HepG2 (cell line): ENCODE measurements at regions not wholly inside any gene's neighbourhood (a gene's known extent, or its start where the extent isn't known, plus 50 kb on each side); places are given as distances from the start of the nearest gene placed in this dataset.

Experiments used
- ATAC-seq: fragments of 200-7000 bp; cut with Tn5 transposase; 3 replicates; pipeline ENCODE4 v1.9.1; 2020; ENCODE audit warnings: mild to moderate bottlenecking, moderate library complexity
- BruUV-seq: library from RNA; stranded (reverse); fragments of 400-500 nt; replicated peaks from 2 replicates; lab custom pipeline; 2021; lab: Mats Ljungman, UMichigan
- CTCF ChIA-PET: fragments of 300-600 bp; formaldehyde crosslinking; extraction: SDS; loops from one replicate; lab custom pipeline; 2021; ENCODE audit warnings: low total read pairs, inconsistent platforms, low intra/inter-chr PET ratio; lab: Yijun Ruan, JAX
- POLR2A ChIA-PET: fragments of 350-600 bp; sonication (Branson Sonifier 250); formaldehyde crosslinking; loops from one replicate; lab custom pipeline; 2020; ENCODE audit warnings: antibody characterized with exemption, inconsistent platforms; lab: Yijun Ruan, JAX
- DNase-seq: peaks from one replicate; pipeline ENCODE4 v3.0.0-alpha.2; 2015; ENCODE audit warnings: low spot score
- FAIRE-seq: peaks from 3 replicates; lab custom pipeline; 2011; peaks lifted over from hg19 to GRCh38; lab: Jason Lieb, UNC
- H2AFZ ChIP-seq: one replicate; pipeline ENCODE4 v1.6.1; 2011; ENCODE audit warnings: low read length, inconsistent platforms
- H3K27ac ChIP-seq: fragments of 300-600 bp; 3 replicates; pipeline ENCODE4 v1.8.0; 2011; ENCODE audit warnings: mixed run types, mild to moderate bottlenecking, mixed read lengths, low read length, inconsistent platforms; ENCODE audit not compliant: insufficient read depth; ENCODE audit errors: extremely low read length
- H3K27me3 ChIP-seq, 2 experiments: fragments of 200-600 bp in 1 of 2; 2 replicates in 1 of 2; 3 replicates in 1 of 2; pipeline versions ENCODE4 v1.6.0 to v1.8.0; 2011; ENCODE audit warnings: low read length in 2 of 2, mild to moderate bottlenecking in 2 of 2, moderate library complexity in 2 of 2, inconsistent platforms in 1 of 2; ENCODE audit not compliant: insufficient read depth in 2 of 2, control insufficient read depth in 1 of 2
- H3K36me3 ChIP-seq, 2 experiments: fragments of 200-600 bp in 1 of 2; replicated peaks in 1 of 2; 2 replicates in 1 of 2; 3 replicates in 1 of 2; pipeline versions ENCODE4 v1.5.1 to v1.8.0; 2011; ENCODE audit warnings: low read length in 2 of 2, inconsistent platforms in 1 of 2; ENCODE audit not compliant: insufficient read depth in 2 of 2, control insufficient read depth in 1 of 2
- H3K4me1 ChIP-seq: 2 replicates; pipeline ENCODE4 v1.5.1; 2012; ENCODE audit warnings: low read length, inconsistent platforms; ENCODE audit not compliant: insufficient read depth
- H3K4me2 ChIP-seq: 2 replicates; pipeline ENCODE4 v1.6.0; 2011; ENCODE audit warnings: low read depth, low read length, inconsistent platforms
- H3K4me3 ChIP-seq, 3 experiments: fragments of 200-600 bp in 1 of 3; sonication (generic), shearing (Covaris generic) in 1 of 3; replicated peaks in 1 of 3; 2 replicates each; pipeline ENCODE4 v1.5.1; 2011 to 2016; ENCODE audit warnings: low read length in 3 of 3, inconsistent platforms in 2 of 3, low read depth in 2 of 3, mild to moderate bottlenecking in 2 of 3, control low read depth in 1 of 3, mixed read lengths in 1 of 3; ENCODE audit not compliant: insufficient read depth in 1 of 3
- H3K79me2 ChIP-seq: one replicate; pipeline ENCODE4 v1.6.1; 2011; ENCODE audit warnings: low read length, inconsistent platforms; ENCODE audit not compliant: insufficient read depth
- H3K9ac ChIP-seq: 2 replicates; pipeline ENCODE4 v1.6.0; 2011; ENCODE audit warnings: mild to moderate bottlenecking, low read depth, low read length, inconsistent platforms; ENCODE audit not compliant: insufficient read depth
- H3K9me3 ChIP-seq: 2 replicates; pipeline ENCODE4 v1.5.1; 2012; ENCODE audit warnings: mild to moderate bottlenecking, low read length
- H4K20me1 ChIP-seq: 2 replicates; pipeline ENCODE4 v1.6.0; 2011; ENCODE audit warnings: inconsistent platforms, mild to moderate bottlenecking, low read length, moderate library complexity; ENCODE audit not compliant: insufficient read depth
- EHMT2 ChIP-seq: fragments of 200-600 bp; sonication (generic); IDR thresholded peaks from 2 replicates; pipeline ENCODE4 v1.7.0; 2017; ENCODE audit warnings: antibody characterized with exemption, low read depth, low read length, borderline replicate concordance
- SUZ12 ChIP-seq: fragments of 150-350 bp; IDR thresholded peaks from 2 replicates; pipeline ENCODE4 v1.6.1; 2014; ENCODE audit warnings: low read depth, low read length
- TBP ChIP-seq: sonication (generic); formaldehyde crosslinking; IDR thresholded peaks from 2 replicates; pipeline ENCODE4 v1.5.0; 2020; ENCODE audit warnings: missing genetic modification reagents
- TOPORS ChIP-seq: sonication (generic); formaldehyde crosslinking; IDR thresholded peaks from 2 replicates; pipeline ENCODE4 v1.8.0; 2023; ENCODE audit warnings: mild to moderate bottlenecking, missing genetic modification reagents
- ZBTB1 ChIP-seq: sonication (generic); formaldehyde crosslinking; IDR thresholded peaks from 2 replicates; pipeline ENCODE4 v1.4.0; 2020; ENCODE audit warnings: missing genetic modification reagents, borderline replicate concordance
- ZHX1 ChIP-seq: sonication (generic); formaldehyde crosslinking; IDR thresholded peaks from 2 replicates; pipeline ENCODE4 v1.8.1; 2022; ENCODE audit warnings: low read depth, mild to moderate bottlenecking, missing genetic modification reagents
- ZNF512 ChIP-seq: sonication (generic); formaldehyde crosslinking; IDR thresholded peaks from 2 replicates; pipeline ENCODE4 v1.4.0; 2020; ENCODE audit warnings: mild to moderate bottlenecking, missing genetic modification reagents
- ZNF547 ChIP-seq: sonication (generic); formaldehyde crosslinking; IDR thresholded peaks from 2 replicates; pipeline ENCODE4 v1.5.1; 2020; ENCODE audit warnings: mild to moderate bottlenecking, missing genetic modification reagents
- ZNF800 ChIP-seq: sonication (generic); formaldehyde crosslinking; IDR thresholded peaks from 2 replicates; pipeline ENCODE4 v1.4.0; 2020; ENCODE audit warnings: missing genetic modification reagents
- ZZZ3 ChIP-seq: sonication (generic); formaldehyde crosslinking; IDR thresholded peaks from 2 replicates; pipeline ENCODE4 v1.4.0; 2020; ENCODE audit warnings: missing genetic modification reagents, mild to moderate bottlenecking, borderline replicate concordance
- WGBS: methylation state at CpG from one replicate; pipeline ENCODE4 v1.1.6; 2017; ENCODE audit warnings: low lambda C conversion rate; 5-methylcytosine and 5-hydroxymethylcytosine counted together
- in situ Hi-C: cut with HindIII; loops from 2 replicates; pipeline ENCODE4 v1.10.0; 2017; ENCODE audit warnings: low pct_unique_long_range_greater_than_20kb; ENCODE audit not compliant: extremely low pct_ligation_motif_present
- intact Hi-C: fragments of 100-400 bp; cut with micrococcal nuclease; formaldehyde crosslinking; loops from one replicate; pipeline ENCODE4 v1.10.0; 2022; ENCODE audit not compliant: unreplicated experiment

- H4K20me1 ChIP-seq, result 0 out of 2 replicates have a peak, but pooled peaks cover 2% of the 10 kb centered on the region
- DNase-seq (no peak), FAIRE-seq (no peak), ATAC-seq (no peak; the same call in 2 of the 3 replicates)
- 3% methylated on average over 4 of the region's 11 CpGs for WGBS
- H3K4me2 ChIP-seq, result no peak overlapping the region
- intact Hi-C loops, result no loop called here
- H3K9me3 ChIP-seq, result no peaks in the 10 kb centered on the region
- no peak overlapping the region for H3K4me3 ChIP-seq
- no TSS peak for BruUV-seq
- H3K36me3 ChIP-seq, result no peaks in the 10 kb centered on the region
- H3K4me1 ChIP-seq, result no peaks in the 10 kb centered on the region
- in situ Hi-C loops, result no loop called here
- CTCF ChIA-PET, result no interaction called here
- TF ChIP-seq ZBTB1 (CRISPR knock-in tag), result no peak
- no peak for TF ChIP-seq ZNF547 (CRISPR knock-in tag)
- no peak for TF ChIP-seq SUZ12
- TF ChIP-seq ZNF512 (CRISPR knock-in tag), result no peak
- no peak for TF ChIP-seq TBP
- no peak for TF ChIP-seq TOPORS
- TF ChIP-seq ZHX1 (CRISPR knock-in tag), result no peak
- TF ChIP-seq EHMT2, result no peak
- no peak for TF ChIP-seq ZZZ3 (CRISPR knock-in tag)
- no peak for TF ChIP-seq ZNF800 (CRISPR knock-in tag)
- POLR2A ChIA-PET, result no interaction called here
- no peak overlapping the region for H3K9ac ChIP-seq
- peaks cover 1 to 21% of the 10 kb centered on the region in 2 experiments; a peak in 2 of 5 replicates for H3K27me3 ChIP-seq
- H3K27ac ChIP-seq, result no peak overlapping the region
- H3K79me2 ChIP-seq, result no peaks in the 10 kb centered on the region
- H2AFZ ChIP-seq, result no peak overlapping the region
Observed at GRCh38 chr10:130999376-131000202, 311.9 kb downstream of the TCERG1L start.
